ENCODE measurements at regions not wholly inside any gene's neighbourhood (a gene's known extent, or its start where the extent isn't known, plus 50 kb on each side); places are given as distances from the start of the nearest gene placed in this dataset.

GRCh38 chr5:125888358-125888757 lies 534.9 kb upstream of the GRAMD2B start:
- DNase-seq (ENCODE audit: low read depth, low spot score): no peak
- ChIA-PET POLR2A (no interaction called here), CTCF (no interaction called here)
- no peak for TF ChIP-seq CTCF (IDR thresholded peaks at IDR 0.05; ENCODE audit: insufficient read depth, low read length, missing control alignments)
- no peak overlapping the region for H3K4me3 ChIP-seq (ENCODE audit: low read depth, low read length)

- no peak overlapping the region for H3K4me3 ChIP-seq (ENCODE audit: low read depth, low read length)
- no peak for DNase-seq (ENCODE audit: low read depth, low spot score)
- CTCF ChIA-PET: no interaction called here
- no peak for TF ChIP-seq CTCF (IDR thresholded peaks at IDR 0.05; ENCODE audit: insufficient read depth, low read length, missing control alignments)
- POLR2A ChIA-PET: no interaction called here
Measured at GRCh38 chr5:125890511-125890931, 532.7 kb upstream of the GRAMD2B start.

GRCh38 chr5:125891061-125891725 lies 532.0 kb upstream of the GRAMD2B start:
- ChIA-PET POLR2A (no interaction called here), CTCF (no interaction called here)
- H3K4me3 ChIP-seq (ENCODE audit: low read depth, low read length): no peak overlapping the region
- no peak for DNase-seq (ENCODE audit: low read depth, low spot score)
- no peak for TF ChIP-seq CTCF (IDR thresholded peaks at IDR 0.05; ENCODE audit: insufficient read depth, low read length, missing control alignments)

GRCh38 chr5:125894383-125894782 lies 528.8 kb upstream of the GRAMD2B start:
- POLR2A ChIA-PET: no interaction called here
- no peak for TF ChIP-seq CTCF (IDR thresholded peaks at IDR 0.05; ENCODE audit: insufficient read depth, low read length, missing control alignments)
- CTCF ChIA-PET: no interaction called here
- DNase-seq (ENCODE audit: low read depth, low spot score): no peak
- H3K4me3 ChIP-seq (ENCODE audit: low read depth, low read length): no peak overlapping the region

- POLR2A ChIA-PET: no interaction called here
- TF ChIP-seq CTCF (IDR thresholded peaks at IDR 0.05; ENCODE audit: insufficient read depth, low read length, missing control alignments): no peak
- CTCF ChIA-PET: no interaction called here
- no peak overlapping the region for H3K4me3 ChIP-seq (ENCODE audit: low read depth, low read length)
- DNase-seq (ENCODE audit: low read depth, low spot score): no peak
Measured at GRCh38 chr5:125896368-125896767, 526.8 kb upstream of the GRAMD2B start.

GRCh38 chr5:125897089-125897488 lies 526.1 kb upstream of the GRAMD2B start:
- CTCF ChIA-PET: no interaction called here
- TF ChIP-seq CTCF (IDR thresholded peaks at IDR 0.05; ENCODE audit: insufficient read depth, low read length, missing control alignments): no peak
- DNase-seq (ENCODE audit: low read depth, low spot score): no peak
- POLR2A ChIA-PET: no interaction called here
- no peak overlapping the region for H3K4me3 ChIP-seq (ENCODE audit: low read depth, low read length)
